ENCODE measurements at regions not wholly inside any gene's neighbourhood (a gene's known extent, or its start where the extent isn't known, plus 50 kb on each side); places are given as distances from the start of the nearest gene placed in this dataset.

DNA sequence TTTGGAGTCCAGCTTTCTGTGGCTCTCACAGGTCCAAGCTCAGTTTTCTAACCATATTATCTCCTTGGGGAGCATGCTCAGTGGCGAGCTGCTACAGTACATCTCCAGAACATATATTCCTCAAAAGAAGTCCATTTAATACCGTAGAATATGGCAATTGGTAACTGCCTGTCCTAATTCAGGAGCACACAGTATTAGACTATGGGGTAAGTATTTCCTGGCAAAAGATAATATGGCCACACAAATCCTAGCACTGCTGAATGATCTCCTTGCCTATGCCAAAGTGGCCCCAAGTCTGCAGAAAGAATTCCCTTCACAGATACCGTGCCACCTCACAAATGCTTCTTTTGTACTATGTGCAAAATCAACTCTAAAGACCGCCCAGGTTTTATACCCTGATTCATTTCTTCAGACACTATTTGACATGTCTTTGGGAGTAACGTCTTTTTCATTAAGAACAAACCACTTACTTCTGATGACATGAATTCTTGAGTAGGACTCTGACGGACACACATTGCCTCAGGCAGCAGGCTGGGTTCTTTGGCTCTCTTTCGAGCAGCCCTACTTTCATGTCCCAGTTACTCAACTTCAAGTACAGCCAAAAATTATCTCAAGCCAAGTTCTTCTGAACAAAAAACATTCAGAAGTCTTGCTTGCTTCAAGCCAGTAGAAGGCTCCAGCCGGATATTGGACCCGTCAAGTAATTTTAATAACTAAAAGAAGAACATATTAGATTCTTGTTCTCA, 368.3 kb upstream of the DCBLD2 start:
- TF ChIP-seq POLR2AphosphoS5 (IDR thresholded peaks at IDR 0.05), result no peak
- TF ChIP-seq, protein P1, sequence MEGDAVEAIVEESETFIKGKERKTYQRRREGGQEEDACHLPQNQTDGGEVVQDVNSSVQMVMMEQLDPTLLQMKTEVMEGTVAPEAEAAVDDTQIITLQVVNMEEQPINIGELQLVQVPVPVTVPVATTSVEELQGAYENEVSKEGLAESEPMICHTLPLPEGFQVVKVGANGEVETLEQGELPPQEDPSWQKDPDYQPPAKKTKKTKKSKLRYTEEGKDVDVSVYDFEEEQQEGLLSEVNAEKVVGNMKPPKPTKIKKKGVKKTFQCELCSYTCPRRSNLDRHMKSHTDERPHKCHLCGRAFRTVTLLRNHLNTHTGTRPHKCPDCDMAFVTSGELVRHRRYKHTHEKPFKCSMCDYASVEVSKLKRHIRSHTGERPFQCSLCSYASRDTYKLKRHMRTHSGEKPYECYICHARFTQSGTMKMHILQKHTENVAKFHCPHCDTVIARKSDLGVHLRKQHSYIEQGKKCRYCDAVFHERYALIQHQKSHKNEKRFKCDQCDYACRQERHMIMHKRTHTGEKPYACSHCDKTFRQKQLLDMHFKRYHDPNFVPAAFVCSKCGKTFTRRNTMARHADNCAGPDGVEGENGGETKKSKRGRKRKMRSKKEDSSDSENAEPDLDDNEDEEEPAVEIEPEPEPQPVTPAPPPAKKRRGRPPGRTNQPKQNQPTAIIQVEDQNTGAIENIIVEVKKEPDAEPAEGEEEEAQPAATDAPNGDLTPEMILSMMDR (IDR thresholded peaks at IDR 0.05), result no peak
- no peak for TF ChIP-seq EP300 (IDR thresholded peaks at IDR 0.05)
- TF ChIP-seq POLR2A (IDR thresholded peaks at IDR 0.05), result no peak
- no peak for DNase-seq
- intact Hi-C loops (cut with DNase I; ENCODE audit: low total_unique reads), result no loop called here
- H3K4me3 ChIP-seq, result no peak overlapping the region
- no peaks in the 10 kb centered on the region for H3K9me3 ChIP-seq
- H3K27me3 ChIP-seq, result no peaks in the 10 kb centered on the region
- no peak overlapping the region for H3K27ac ChIP-seq
- 70 to 84% (median 79%) methylated on average over 9 of the region's 9 CpGs for WGBS, 5 donors
- no peaks in the 10 kb centered on the region for H3K4me1 ChIP-seq
- no peaks in the 10 kb centered on the region for H3K36me3 ChIP-seq

GRCh38 chr3:99256788-99257187, 355.3 kb upstream of the DCBLD2 start:
- no peaks in the 10 kb centered on the region for H3K36me3 ChIP-seq
- intact Hi-C loops (cut with DNase I; ENCODE audit: low total_unique reads), result no loop called here
- TF ChIP-seq, protein P1 (IDR thresholded peaks at IDR 0.05), result no peak
- no peak for TF ChIP-seq EP300 (IDR thresholded peaks at IDR 0.05)
- no peak for TF ChIP-seq POLR2AphosphoS5 (IDR thresholded peaks at IDR 0.05)
- no peak for TF ChIP-seq POLR2A (IDR thresholded peaks at IDR 0.05)
- H3K9me3 ChIP-seq, result peaks cover 0 to 15% (median 0%) of the 10 kb centered on the region in 4 donors
- H3K4me1 ChIP-seq, result no peaks in the 10 kb centered on the region
- no peak overlapping the region for H3K4me3 ChIP-seq
- H3K27ac ChIP-seq, result no peak overlapping the region
- WGBS, 5 donors, result 83 to 89% (median 87%) methylated on average over 3 of the region's 3 CpGs
- no peaks in the 10 kb centered on the region for H3K27me3 ChIP-seq
- no peak for DNase-seq

DNA sequence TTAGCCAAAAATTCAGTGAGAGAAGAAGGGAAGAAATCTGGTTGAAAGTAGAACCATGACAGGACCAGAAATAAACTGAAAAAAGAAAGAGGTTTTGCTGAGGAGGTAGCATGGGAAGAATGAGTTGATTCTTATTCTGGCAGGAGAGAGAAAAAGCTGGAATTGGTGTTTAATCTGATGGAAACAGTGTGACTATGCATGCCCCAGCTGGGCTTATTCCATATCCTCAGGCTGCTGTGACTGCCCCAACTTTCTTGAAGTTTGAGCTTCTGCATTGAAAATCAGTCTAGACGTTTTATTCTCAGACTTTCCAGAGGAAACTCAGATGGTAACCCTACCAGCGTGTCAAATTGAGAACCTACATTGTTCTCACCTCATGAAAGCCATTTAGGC, 352.5 kb upstream of the DCBLD2 start:
- Histone ChIP-seq H3K4me1 (no peaks in the 10 kb centered on the region), H3K27ac (no peak overlapping the region), H3K36me3 (no peaks in the 10 kb centered on the region), H3K4me3 (no peak overlapping the region), H3K27me3 (no peaks in the 10 kb centered on the region), H3K9me3 (peaks cover 0 to 15% (median 0%) of the 10 kb centered on the region in 4 donors)
- intact Hi-C loops (cut with DNase I; ENCODE audit: low total_unique reads), result no loop called here
- WGBS, 5 donors, result 49 to 58% (median 51%) methylated on average over 2 of the region's 2 CpGs
- DNase-seq, result no peak
- TF ChIP-seq, protein P1 (IDR thresholded peaks at IDR 0.05), result no peak
- TF ChIP-seq POLR2AphosphoS5 (IDR thresholded peaks at IDR 0.05), result no peak
- TF ChIP-seq EP300 (IDR thresholded peaks at IDR 0.05), result no peak
- no peak for TF ChIP-seq POLR2A (IDR thresholded peaks at IDR 0.05)

DNA sequence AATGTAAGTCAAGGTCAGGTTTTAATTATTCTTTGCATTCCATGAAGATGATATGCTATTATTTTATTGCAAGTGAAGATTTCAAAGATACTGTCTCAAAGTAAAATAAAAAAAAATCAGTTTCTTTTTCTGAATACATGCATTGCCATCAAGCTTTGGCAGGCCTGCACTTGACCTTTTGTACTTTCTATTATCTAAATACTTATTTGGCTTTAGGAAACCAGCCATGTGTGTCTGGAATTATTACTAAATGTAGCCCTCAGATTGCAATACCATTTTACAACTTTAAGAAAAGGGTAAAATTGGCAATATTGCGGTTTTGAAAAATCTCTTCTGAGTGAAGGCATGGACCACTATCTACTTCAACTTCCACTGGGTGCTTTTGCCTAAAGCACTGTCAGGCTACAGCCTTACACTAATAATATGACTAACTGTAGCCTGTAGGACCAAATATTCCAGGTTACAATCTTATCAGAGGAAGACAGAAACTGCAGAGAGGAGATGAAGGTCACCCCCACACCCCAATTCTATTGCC, 349.4 kb upstream of the DCBLD2 start:
- Histone ChIP-seq H3K27ac (no peak overlapping the region), H3K9me3 (no peaks in the 10 kb centered on the region), H3K27me3 (no peaks in the 10 kb centered on the region), H3K36me3 (no peaks in the 10 kb centered on the region), H3K4me3 (no peak overlapping the region), H3K4me1 (no peaks in the 10 kb centered on the region)
- no peak for TF ChIP-seq EP300 (IDR thresholded peaks at IDR 0.05)
- TF ChIP-seq, protein P1 (IDR thresholded peaks at IDR 0.05), result no peak
- no peak for TF ChIP-seq POLR2AphosphoS5 (IDR thresholded peaks at IDR 0.05)
- no peak for TF ChIP-seq POLR2A (IDR thresholded peaks at IDR 0.05)
- intact Hi-C loops (cut with DNase I; ENCODE audit: low total_unique reads), result no loop called here
- WGBS, 5 donors, result 80 to 89% (median 84%) methylated on average over 1 of the region's 1 CpG
- DNase-seq, result no peak

Data from stomach (tissue), 8 donors.